K562 (cell line): ENCODE measurements at regions not wholly inside any gene's neighbourhood (a gene's known extent, or its start where the extent isn't known, plus 50 kb on each side); places are given as distances from the start of the nearest gene placed in this dataset.

Experiments
- ATAC-seq: fragments of 200-7000 bp; cut with Tn5 transposase; 3 replicates; pipeline ENCODE4 v1.9.1; 2020; ENCODE audit warnings: moderate library complexity
- BruUV-seq: library from RNA; stranded (reverse); fragments of 400-500 nt; replicated peaks from 2 replicates; lab custom pipeline; 2021; lab: Mats Ljungman, UMichigan
- CTCF ChIA-PET: fragments of 300-600 bp; formaldehyde crosslinking; extraction: SDS; loops from one replicate; lab custom pipeline; 2021; ENCODE audit warnings: low intra/inter-chr PET ratio; lab: Yijun Ruan, JAX
- POLR2A ChIA-PET: fragments of 300-600, 350-650 bp; sonication (Branson Sonifier 250); formaldehyde crosslinking; extraction: SDS; loops from one replicate; lab custom pipeline; 2021; ENCODE audit warnings: antibody characterized with exemption, inconsistent platforms; lab: Yijun Ruan, JAX
- DNase-seq, 4 experiments: peaks; one replicate each; pipeline versions ENCODE4 v3.0.0 to v3.0.0-alpha.2; 2011 to 2018; ENCODE audit warnings: low spot score in 3 of 4, mixed read lengths in 3 of 4; ENCODE audit errors: extremely low read depth in 1 of 4
- FAIRE-seq: peaks from 2 replicates; lab custom pipeline; 2011; peaks lifted over from hg19 to GRCh38; lab: Jason Lieb, UNC
- H2AFZ ChIP-seq: 2 replicates; pipeline ENCODE4 v1.6.0; 2011; ENCODE audit warnings: low read depth, low read length, control low read depth, inconsistent platforms
- H3K27ac ChIP-seq: fragments of 200-600 bp; 3 replicates; pipeline ENCODE4 v1.8.0; 2011; ENCODE audit warnings: low read depth, mild to moderate bottlenecking, control low read depth, inconsistent platforms, low read length, moderate library complexity, mixed read lengths; ENCODE audit errors: extremely low read depth
- H3K27me3 ChIP-seq, 2 experiments: fragments of 300-600 bp in 1 of 2; 2 replicates in 1 of 2; 3 replicates in 1 of 2; pipeline versions ENCODE4 v1.6.0 to v1.8.0; 2011; ENCODE audit warnings: inconsistent platforms in 2 of 2, low read length in 2 of 2, mild to moderate bottlenecking in 1 of 2, mixed read lengths in 1 of 2, moderate library complexity in 1 of 2; ENCODE audit not compliant: control insufficient read depth in 2 of 2, insufficient read depth in 2 of 2
- H3K36me3 ChIP-seq: fragments of 300-600 bp; 3 replicates; pipeline ENCODE4 v1.8.0; 2011; ENCODE audit warnings: mild to moderate bottlenecking, low read length, inconsistent platforms; ENCODE audit not compliant: control insufficient read depth, insufficient read depth
- H3K4me1 ChIP-seq, 2 experiments: fragments of 200-600 bp in 1 of 2; replicated peaks in 1 of 2; 2 replicates in 1 of 2; 3 replicates in 1 of 2; pipeline versions ENCODE4 v1.5.1 to v1.8.0; 2011; ENCODE audit warnings: inconsistent platforms in 2 of 2, low read length in 2 of 2, mild to moderate bottlenecking in 1 of 2, mixed read lengths in 1 of 2, moderate library complexity in 1 of 2; ENCODE audit not compliant: control insufficient read depth in 2 of 2, insufficient read depth in 2 of 2
- H3K4me2 ChIP-seq: 2 replicates; pipeline ENCODE4 v1.6.1; 2011; ENCODE audit warnings: low read length, control low read depth, inconsistent platforms, mixed read lengths; ENCODE audit not compliant: insufficient read depth
- H3K4me3 ChIP-seq: fragments of 200-600 bp; sonication (generic), shearing (Covaris generic); 2 replicates; pipeline ENCODE4 v1.5.1; 2016; ENCODE audit warnings: control low read depth, inconsistent platforms
- H3K79me2 ChIP-seq: fragments of 200-600 bp; 3 replicates; pipeline ENCODE4 v1.8.0; 2011; ENCODE audit warnings: low read length, inconsistent platforms; ENCODE audit not compliant: control insufficient read depth, insufficient read depth
- H3K9ac ChIP-seq, 2 experiments: 2 replicates each; pipeline versions ENCODE4 v1.6.0 to v1.6.1; 2011; ENCODE audit warnings: low read depth in 2 of 2, low read length in 2 of 2, control low read depth in 1 of 2, inconsistent platforms in 1 of 2, mild to moderate bottlenecking in 1 of 2, mixed read lengths in 1 of 2; ENCODE audit not compliant: insufficient read depth in 1 of 2
- H3K9me1 ChIP-seq: one replicate; pipeline ENCODE4 v1.6.0; 2011; ENCODE audit warnings: inconsistent platforms, mild to moderate bottlenecking, low read length, moderate library complexity; ENCODE audit not compliant: control insufficient read depth, insufficient read depth
- H3K9me3 ChIP-seq: replicated peaks from 2 replicates; pipeline ENCODE4 v1.5.1; 2011; ENCODE audit warnings: low read depth, low read length, inconsistent platforms; ENCODE audit not compliant: control insufficient read depth, insufficient read depth
- H4K20me1 ChIP-seq: replicated peaks from 2 replicates; pipeline ENCODE4 v1.6.1; 2011; ENCODE audit warnings: low read length, inconsistent platforms, mixed read lengths; ENCODE audit not compliant: control insufficient read depth, insufficient read depth
- HNRNPUL1 ChIP-seq: fragments of 200-400 bp; formaldehyde crosslinking; IDR thresholded peaks from 2 replicates; pipeline ENCODE4 v1.6.1; 2017; ENCODE audit warnings: low read length
- IRF2 ChIP-seq: sonication (generic); formaldehyde crosslinking; IDR thresholded peaks from 2 replicates; pipeline ENCODE4 v1.8.1; 2022; ENCODE audit warnings: mild to moderate bottlenecking, missing genetic modification reagents
- MBD2 ChIP-seq: sonication (generic); IDR thresholded peaks from 2 replicates; pipeline ENCODE4 v1.6.1; 2016; ENCODE audit warnings: low read depth, borderline replicate concordance
- RAD21 ChIP-seq, 2 experiments: fragments of 250-450 bp in 1 of 2; fragments of 450-650 bp in 1 of 2; sonication (Bioruptor Pico) in 1 of 2; formaldehyde crosslinking in 1 of 2; IDR thresholded peaks in 1 of 2; conservative IDR thresholded peaks in 1 of 2; 2 replicates each; pipeline versions ENCODE4 v1.4.0 to v1.8.0; 2020 to 2022; ENCODE audit warnings: mild to moderate bottlenecking in 2 of 2, moderate library complexity in 1 of 2
- RAD51 ChIP-seq: fragments of 450-650 bp; IDR thresholded peaks from 2 replicates; pipeline ENCODE4 v1.7.1; 2016; ENCODE audit warnings: low read depth, mild to moderate bottlenecking, borderline replicate concordance
- TAF1 ChIP-seq: IDR thresholded peaks from 2 replicates; pipeline ENCODE4 v1.6.1; 2011; ENCODE audit warnings: mild to moderate bottlenecking, low read length, moderate library complexity; ENCODE audit not compliant: insufficient read depth, control insufficient read depth, severe bottlenecking; ENCODE audit errors: extremely low read depth
- TAF15 ChIP-seq: fragments of 200-400 bp; formaldehyde crosslinking; IDR thresholded peaks from 2 replicates; pipeline ENCODE4 v1.6.1; 2017; ENCODE audit warnings: mild to moderate bottlenecking, low read depth, low read length, moderate library complexity
- TBP ChIP-seq: optimal IDR thresholded peaks from 2 replicates; pipeline ENCODE3; 2011; ENCODE audit warnings: low read depth, low read length, improper control_type of control experiment
- ZFP1 ChIP-seq: fragments of 450-650 bp; formaldehyde crosslinking; IDR thresholded peaks from 2 replicates; pipeline ENCODE4 v1.4.0; 2020; ENCODE audit warnings: mild to moderate bottlenecking, mixed read lengths
- ZNF197 ChIP-seq: fragments of 200-800 bp; sonication (Bioruptor generic); IDR thresholded peaks from 2 replicates; pipeline ENCODE4 v1.6.1; 2016; ENCODE audit warnings: low read depth, missing genetic modification characterization, missing compliant biosample characterization
- ZNF311 ChIP-seq: fragments of 250-450 bp; sonication (Bioruptor Pico); IDR thresholded peaks from 2 replicates; pipeline ENCODE4 v1.4.0; 2020; ENCODE audit warnings: mild to moderate bottlenecking, moderate library complexity
- ZNF347 ChIP-seq: fragments of 450-650 bp; formaldehyde crosslinking; IDR thresholded peaks from 2 replicates; pipeline ENCODE4 v1.4.0; 2020; ENCODE audit warnings: low read depth, mild to moderate bottlenecking, moderate library complexity
- ZNF57 ChIP-seq: fragments of 450-650 bp; formaldehyde crosslinking; IDR thresholded peaks from 2 replicates; pipeline ENCODE4 v1.4.0; 2020; ENCODE audit warnings: mild to moderate bottlenecking, moderate library complexity
- ZNF586 ChIP-seq: fragments of 450-650 bp; formaldehyde crosslinking; conservative IDR thresholded peaks from 2 replicates; pipeline ENCODE4 v1.4.0; 2020; ENCODE audit warnings: mild to moderate bottlenecking, moderate library complexity
- WGBS: fragments of 100-300 bp; shearing (Covaris generic); methylation state at CpG from one replicate; pipeline ENCODE4 v1.1.6; 2016; ENCODE audit warnings: low coverage, mixed read lengths; ENCODE audit not compliant: insufficient coverage; ENCODE audit errors: missing lambda C conversion rate; 5-methylcytosine and 5-hydroxymethylcytosine counted together
- in situ Hi-C: fragments of 300-500 bp; cut with MboI; formaldehyde crosslinking; loops from 4 replicates; pipeline ENCODE4 v1.15.0; 2018; ENCODE audit warnings: inconsistent platforms, mixed read lengths
- intact Hi-C: fragments of 100-400 bp; cut with micrococcal nuclease; formaldehyde crosslinking; loops from 2 replicates; pipeline ENCODE4 v1.14.2; 2022
- TF ChIP-seq, protein P1 (sequence below): IDR thresholded peaks from 2 replicates; pipeline ENCODE4 v1.6.1; 2014; ENCODE audit warnings: antibody characterized with exemption

DNA sequence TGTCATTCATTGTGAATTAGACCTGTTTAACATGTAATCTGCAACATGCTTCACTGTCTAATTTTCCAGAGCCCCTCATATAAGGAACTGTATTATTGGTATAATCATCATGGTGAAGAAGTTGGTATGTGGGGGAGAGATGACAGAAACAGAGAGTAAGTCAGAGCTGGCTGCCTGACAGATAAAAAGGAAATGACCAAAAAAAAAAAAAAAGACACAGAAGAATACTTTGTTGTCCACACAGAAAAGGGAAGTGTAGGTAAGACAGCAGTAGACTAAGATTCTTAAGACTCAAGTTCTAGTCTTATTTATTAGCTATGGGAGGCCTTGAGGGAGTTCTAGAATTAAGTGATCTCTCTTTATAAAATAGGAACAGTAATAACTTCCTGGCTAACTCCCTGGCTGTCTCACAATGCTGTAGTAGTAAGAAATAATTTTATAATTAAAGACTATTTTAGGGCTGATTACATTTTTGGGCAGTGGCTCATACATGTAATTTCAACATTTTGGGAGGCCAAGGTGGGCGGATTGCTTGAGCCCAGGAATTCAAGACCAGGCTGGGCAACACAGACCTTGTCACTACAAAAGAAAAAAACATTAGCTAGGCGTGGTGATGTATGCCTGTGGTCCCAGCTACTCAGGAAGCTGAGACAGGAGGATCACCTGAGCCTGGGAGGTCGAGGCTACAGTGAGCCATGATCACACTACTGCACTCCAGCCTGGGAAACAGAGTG, 102.5 kb downstream of the PRL start:
- in situ Hi-C loops = no loop called here
- Histone ChIP-seq H3K4me1 (no peaks in the 10 kb centered on the region), H3K27ac (no peak overlapping the region), H3K4me2 (no peak overlapping the region), H3K79me2 (no peaks in the 10 kb centered on the region), H3K9me1 (no peaks in the 10 kb centered on the region), H3K27me3 (no peaks in the 10 kb centered on the region), H3K4me3 (no peak overlapping the region), H3K9ac (no peak overlapping the region), H2AFZ (no peak overlapping the region), H3K36me3 (no peaks in the 10 kb centered on the region), H4K20me1 (no peaks in the 10 kb centered on the region), H3K9me3 (no peaks in the 10 kb centered on the region)
- no peak for ATAC-seq
- ChIA-PET CTCF (no interaction called here), POLR2A (no interaction called here)
- no peak for TF ChIP-seq ZNF586
- TF ChIP-seq RAD51 = no peak
- no peak for TF ChIP-seq HNRNPUL1
- no peak for TF ChIP-seq ZNF57
- TF ChIP-seq TAF15 = no peak
- BruUV-seq = no TSS peak
- intact Hi-C loops = no loop called here
- WGBS = 2% methylated on average over 3 of the region's 3 CpGs
- no peak for DNase-seq
- no peak for FAIRE-seq

DNA sequence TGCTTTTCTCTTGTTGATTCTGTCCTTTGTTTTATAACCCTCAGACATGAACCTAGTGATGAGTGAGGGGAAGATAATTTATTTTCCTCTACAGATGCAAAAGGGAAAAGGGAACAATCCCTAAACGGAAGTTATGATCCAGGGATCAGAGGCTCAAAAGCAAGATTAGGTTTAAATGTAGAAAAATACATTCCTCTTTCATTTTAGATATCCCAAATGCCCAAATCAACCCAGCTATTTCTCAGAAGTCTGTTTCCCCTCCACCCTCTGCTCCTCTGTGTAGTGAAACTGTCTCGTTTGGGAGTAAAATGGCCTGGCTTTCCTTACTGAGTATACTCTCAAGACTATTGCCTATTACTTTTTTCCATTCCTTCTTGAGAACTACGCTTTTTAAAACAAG, 97.1 kb downstream of the PRL start:
- 3% methylated on average over 3 of the region's 3 CpGs for WGBS
- Histone ChIP-seq H3K4me1 (no peaks in the 10 kb centered on the region), H3K4me2 (no peak overlapping the region), H3K9me3 (no peaks in the 10 kb centered on the region), H3K9me1 (no peaks in the 10 kb centered on the region), H3K27ac (no peak overlapping the region), H4K20me1 (no peaks in the 10 kb centered on the region), H3K27me3 (no peaks in the 10 kb centered on the region), H2AFZ (no peak overlapping the region), H3K36me3 (no peaks in the 10 kb centered on the region), H3K4me3 (no peak overlapping the region), H3K79me2 (no peaks in the 10 kb centered on the region), H3K9ac (no peak overlapping the region)
- in situ Hi-C loops = no loop called here
- CTCF ChIA-PET = no interaction called here
- POLR2A ChIA-PET = no interaction called here
- DNase-seq (no peak), ATAC-seq (no peak), FAIRE-seq (no peak)
- intact Hi-C loops = no loop called here
- BruUV-seq = no TSS peak
- TF ChIP-seq ZNF197 (CRISPR knock-in tag) = no peak
- TF ChIP-seq ZNF311 = no peak
- TF ChIP-seq, protein P1, sequence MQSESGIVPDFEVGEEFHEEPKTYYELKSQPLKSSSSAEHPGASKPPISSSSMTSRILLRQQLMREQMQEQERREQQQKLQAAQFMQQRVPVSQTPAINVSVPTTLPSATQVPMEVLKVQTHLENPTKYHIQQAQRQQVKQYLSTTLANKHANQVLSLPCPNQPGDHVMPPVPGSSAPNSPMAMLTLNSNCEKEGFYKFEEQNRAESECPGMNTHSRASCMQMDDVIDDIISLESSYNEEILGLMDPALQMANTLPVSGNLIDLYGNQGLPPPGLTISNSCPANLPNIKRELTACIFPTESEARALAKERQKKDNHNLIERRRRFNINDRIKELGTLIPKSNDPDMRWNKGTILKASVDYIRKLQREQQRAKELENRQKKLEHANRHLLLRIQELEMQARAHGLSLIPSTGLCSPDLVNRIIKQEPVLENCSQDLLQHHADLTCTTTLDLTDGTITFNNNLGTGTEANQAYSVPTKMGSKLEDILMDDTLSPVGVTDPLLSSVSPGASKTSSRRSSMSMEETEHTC = no peak
- TF ChIP-seq ZNF347 (CRISPR knock-in tag) = no peak
- TF ChIP-seq TAF1 = no peak
- TF ChIP-seq TBP = no peak
- no peak for TF ChIP-seq ZFP1 (CRISPR knock-in tag)
- no peak for TF ChIP-seq IRF2 (CRISPR knock-in tag)
- no peak for TF ChIP-seq MBD2
- no peak for TF ChIP-seq RAD21 (CRISPR knock-in tag; conservative IDR thresholded peaks at IDR 0.05 in 1 of 2, IDR thresholded peaks at IDR 0.05 in 1 of 2)
